ENCODE measurements at regions not wholly inside any gene's neighbourhood (a gene's known extent, or its start where the extent isn't known, plus 50 kb on each side); places are given as distances from the start of the nearest gene placed in this dataset.

DNA sequence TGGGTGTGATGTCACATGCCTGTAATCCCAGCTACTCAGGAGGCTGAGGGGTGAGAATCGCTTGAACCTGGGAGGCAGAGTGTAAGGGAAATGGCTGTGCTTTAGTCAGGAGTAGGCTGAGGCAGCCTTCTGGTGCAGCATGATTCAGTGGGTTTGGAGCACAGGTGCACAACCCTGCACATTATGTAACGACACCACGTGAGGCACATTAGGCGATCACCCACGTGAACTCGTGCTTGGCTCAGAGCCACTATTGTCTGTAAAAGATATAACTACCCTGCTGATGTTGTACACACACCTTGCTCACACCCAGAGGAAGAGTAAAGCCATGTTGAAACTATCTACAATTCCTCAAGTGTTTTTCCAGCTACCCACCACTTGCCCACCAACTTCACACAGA is 54.8 kb upstream of the ZC3H15 start (continued):
- TF ChIP-seq, protein P1, sequence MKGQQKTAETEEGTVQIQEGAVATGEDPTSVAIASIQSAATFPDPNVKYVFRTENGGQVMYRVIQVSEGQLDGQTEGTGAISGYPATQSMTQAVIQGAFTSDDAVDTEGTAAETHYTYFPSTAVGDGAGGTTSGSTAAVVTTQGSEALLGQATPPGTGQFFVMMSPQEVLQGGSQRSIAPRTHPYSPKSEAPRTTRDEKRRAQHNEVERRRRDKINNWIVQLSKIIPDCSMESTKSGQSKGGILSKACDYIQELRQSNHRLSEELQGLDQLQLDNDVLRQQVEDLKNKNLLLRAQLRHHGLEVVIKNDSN (CRISPR knock-in tag; IDR thresholded peaks at IDR 0.05): no peak
- TF ChIP-seq ELF4 (CRISPR knock-in tag; IDR thresholded peaks at IDR 0.05; ENCODE audit: low read depth): no peak
- TF ChIP-seq SOX15 (CRISPR knock-in tag; IDR thresholded peaks at IDR 0.05): no peak
- TF ChIP-seq, protein P2, sequence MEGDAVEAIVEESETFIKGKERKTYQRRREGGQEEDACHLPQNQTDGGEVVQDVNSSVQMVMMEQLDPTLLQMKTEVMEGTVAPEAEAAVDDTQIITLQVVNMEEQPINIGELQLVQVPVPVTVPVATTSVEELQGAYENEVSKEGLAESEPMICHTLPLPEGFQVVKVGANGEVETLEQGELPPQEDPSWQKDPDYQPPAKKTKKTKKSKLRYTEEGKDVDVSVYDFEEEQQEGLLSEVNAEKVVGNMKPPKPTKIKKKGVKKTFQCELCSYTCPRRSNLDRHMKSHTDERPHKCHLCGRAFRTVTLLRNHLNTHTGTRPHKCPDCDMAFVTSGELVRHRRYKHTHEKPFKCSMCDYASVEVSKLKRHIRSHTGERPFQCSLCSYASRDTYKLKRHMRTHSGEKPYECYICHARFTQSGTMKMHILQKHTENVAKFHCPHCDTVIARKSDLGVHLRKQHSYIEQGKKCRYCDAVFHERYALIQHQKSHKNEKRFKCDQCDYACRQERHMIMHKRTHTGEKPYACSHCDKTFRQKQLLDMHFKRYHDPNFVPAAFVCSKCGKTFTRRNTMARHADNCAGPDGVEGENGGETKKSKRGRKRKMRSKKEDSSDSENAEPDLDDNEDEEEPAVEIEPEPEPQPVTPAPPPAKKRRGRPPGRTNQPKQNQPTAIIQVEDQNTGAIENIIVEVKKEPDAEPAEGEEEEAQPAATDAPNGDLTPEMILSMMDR (IDR thresholded peaks at IDR 0.05): no peak
- no peak for TF ChIP-seq NFATC4 (CRISPR knock-in tag; IDR thresholded peaks at IDR 0.05)
- no peak for TF ChIP-seq NR1H2 (CRISPR knock-in tag; IDR thresholded peaks at IDR 0.05)
- no peak for TF ChIP-seq JUN (CRISPR knock-in tag; IDR thresholded peaks at IDR 0.05)

DNA sequence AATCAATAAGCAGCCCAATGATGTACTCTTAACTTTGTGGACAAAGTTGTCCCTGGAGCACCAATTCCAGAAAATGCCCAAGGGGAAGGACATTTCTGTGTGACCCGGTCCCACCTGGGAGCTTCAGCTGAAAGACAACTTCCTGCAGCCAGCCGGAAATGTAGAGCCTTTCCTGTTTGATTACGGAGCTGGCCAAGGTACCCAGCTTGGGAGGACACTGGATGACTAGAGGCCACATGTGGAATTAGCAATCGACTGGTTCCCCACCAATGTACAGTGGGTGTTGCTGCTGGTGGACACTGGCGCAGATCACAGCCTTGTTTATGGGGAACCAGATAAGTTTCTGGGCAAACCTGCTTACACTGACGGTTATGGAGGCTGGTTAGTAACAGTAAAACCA is 53.0 kb upstream of the ZC3H15 start:
- Mint-ChIP-seq H3K4me1 (0 out of 2 replicates have a peak, but pooled peaks cover 3% of the 10 kb centered on the region), H3K36me3 (peaks cover 19% of the 10 kb centered on the region), H3K27me3 (ENCODE audit: low read depth) (no peaks in the 10 kb centered on the region), H3K4me3 (no peak overlapping the region), H3K27ac (no peak overlapping the region), H3K9me3 (peaks cover 18% of the 10 kb centered on the region)
- ATAC-seq (peak; percentile 20; the same call in 1 of the 2 replicates), DNase-seq (ENCODE audit: low spot score) (no peak)
- POLR2A ChIA-PET: no interaction called here
- TF ChIP-seq PRRX2 (CRISPR knock-in tag; IDR thresholded peaks at IDR 0.05) (no peak), NR1H2 (CRISPR knock-in tag; IDR thresholded peaks at IDR 0.05) (no peak)
- CTCF ChIA-PET: interaction anchor here (0.6 kb wide), 1 partner anchor 348 kb away, joined by 3 read pairs; no protein-coding TSS in a partner anchor

DNA sequence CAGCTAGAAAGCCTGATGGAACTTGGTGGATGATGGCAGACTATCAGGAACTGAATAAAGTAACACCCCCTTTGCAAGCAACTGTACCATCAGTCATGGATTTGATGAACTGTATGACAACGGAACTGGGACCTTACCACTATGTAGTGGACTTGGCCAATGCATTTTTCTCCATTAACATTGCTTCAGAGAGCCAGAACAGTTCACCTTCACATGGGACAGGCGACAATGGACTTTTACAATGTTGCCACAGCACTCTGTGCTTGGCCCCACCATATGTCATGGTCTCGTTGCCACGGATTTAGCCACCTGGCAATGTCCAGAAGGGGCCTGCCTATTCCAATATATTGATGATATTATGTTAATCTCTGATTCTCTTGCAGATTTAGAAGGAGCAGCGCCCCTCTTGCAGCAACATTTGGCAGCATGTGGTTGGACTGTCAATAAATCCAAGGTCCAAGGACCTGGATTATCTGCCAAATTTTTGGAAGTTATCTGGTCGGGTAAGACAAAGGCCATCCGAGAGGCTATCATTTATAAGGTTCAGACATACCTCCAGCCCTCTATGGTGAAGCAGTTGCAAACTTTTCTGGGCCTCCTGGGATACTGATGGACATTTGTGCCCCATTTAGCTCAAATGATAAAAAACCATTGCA is 52.2 kb upstream of the ZC3H15 start:
- ChIA-PET CTCF (no interaction called here), POLR2A (interaction anchor here (0.8 kb wide), 1 partner anchor 155 kb away, joined by 3 read pairs; no protein-coding TSS in a partner anchor)
- ATAC-seq (no peak), DNase-seq (ENCODE audit: low spot score) (no peak)
- no peaks in the 10 kb centered on the region for H3K27me3 Mint-ChIP-seq (ENCODE audit: low read depth)
- peaks cover 26% of the 10 kb centered on the region for H3K36me3 Mint-ChIP-seq
- no peak overlapping the region for H3K4me3 Mint-ChIP-seq
- H3K9me3 Mint-ChIP-seq: peaks cover 27% of the 10 kb centered on the region
- H3K4me1 Mint-ChIP-seq: 0 out of 2 replicates have a peak, but pooled peaks cover 3% of the 10 kb centered on the region
- H3K27ac Mint-ChIP-seq: no peak overlapping the region
- no peak for TF ChIP-seq TP53 (CRISPR knock-in tag; IDR thresholded peaks at IDR 0.05)
- TF ChIP-seq NR1H2 (CRISPR knock-in tag; IDR thresholded peaks at IDR 0.05): no peak
- no peak for TF ChIP-seq TEAD1 (CRISPR knock-in tag; IDR thresholded peaks at IDR 0.05)
- TF ChIP-seq ZNF423 (CRISPR knock-in tag; IDR thresholded peaks at IDR 0.05): no peak
- TF ChIP-seq TEAD4 (CRISPR knock-in tag; IDR thresholded peaks at IDR 0.05): no peak
- TF ChIP-seq, protein P3, sequence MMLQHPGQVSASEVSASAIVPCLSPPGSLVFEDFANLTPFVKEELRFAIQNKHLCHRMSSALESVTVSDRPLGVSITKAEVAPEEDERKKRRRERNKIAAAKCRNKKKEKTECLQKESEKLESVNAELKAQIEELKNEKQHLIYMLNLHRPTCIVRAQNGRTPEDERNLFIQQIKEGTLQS (CRISPR knock-in tag; conservative IDR thresholded peaks at IDR 0.05): no peak
- no peak for TF ChIP-seq ELF4 (CRISPR knock-in tag; IDR thresholded peaks at IDR 0.05; ENCODE audit: low read depth)
- TF ChIP-seq, protein P4, sequence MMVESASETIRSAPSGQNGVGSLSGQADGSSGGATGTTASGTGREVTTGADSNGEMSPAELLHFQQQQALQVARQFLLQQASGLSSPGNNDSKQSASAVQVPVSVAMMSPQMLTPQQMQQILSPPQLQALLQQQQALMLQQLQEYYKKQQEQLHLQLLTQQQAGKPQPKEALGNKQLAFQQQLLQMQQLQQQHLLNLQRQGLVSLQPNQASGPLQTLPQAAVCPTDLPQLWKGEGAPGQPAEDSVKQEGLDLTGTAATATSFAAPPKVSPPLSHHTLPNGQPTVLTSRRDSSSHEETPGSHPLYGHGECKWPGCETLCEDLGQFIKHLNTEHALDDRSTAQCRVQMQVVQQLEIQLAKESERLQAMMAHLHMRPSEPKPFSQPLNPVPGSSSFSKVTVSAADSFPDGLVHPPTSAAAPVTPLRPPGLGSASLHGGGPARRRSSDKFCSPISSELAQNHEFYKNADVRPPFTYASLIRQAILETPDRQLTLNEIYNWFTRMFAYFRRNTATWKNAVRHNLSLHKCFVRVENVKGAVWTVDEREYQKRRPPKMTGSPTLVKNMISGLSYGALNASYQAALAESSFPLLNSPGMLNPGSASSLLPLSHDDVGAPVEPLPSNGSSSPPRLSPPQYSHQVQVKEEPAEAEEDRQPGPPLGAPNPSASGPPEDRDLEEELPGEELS (CRISPR knock-in tag; IDR thresholded peaks at IDR 0.05): no peak
- TF ChIP-seq, protein P5, sequence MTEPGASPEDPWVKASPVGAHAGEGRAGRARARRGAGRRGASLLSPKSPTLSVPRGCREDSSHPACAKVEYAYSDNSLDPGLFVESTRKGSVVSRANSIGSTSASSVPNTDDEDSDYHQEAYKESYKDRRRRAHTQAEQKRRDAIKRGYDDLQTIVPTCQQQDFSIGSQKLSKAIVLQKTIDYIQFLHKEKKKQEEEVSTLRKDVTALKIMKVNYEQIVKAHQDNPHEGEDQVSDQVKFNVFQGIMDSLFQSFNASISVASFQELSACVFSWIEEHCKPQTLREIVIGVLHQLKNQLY (CRISPR knock-in tag; IDR thresholded peaks at IDR 0.05): no peak
- TF ChIP-seq, protein P6, sequence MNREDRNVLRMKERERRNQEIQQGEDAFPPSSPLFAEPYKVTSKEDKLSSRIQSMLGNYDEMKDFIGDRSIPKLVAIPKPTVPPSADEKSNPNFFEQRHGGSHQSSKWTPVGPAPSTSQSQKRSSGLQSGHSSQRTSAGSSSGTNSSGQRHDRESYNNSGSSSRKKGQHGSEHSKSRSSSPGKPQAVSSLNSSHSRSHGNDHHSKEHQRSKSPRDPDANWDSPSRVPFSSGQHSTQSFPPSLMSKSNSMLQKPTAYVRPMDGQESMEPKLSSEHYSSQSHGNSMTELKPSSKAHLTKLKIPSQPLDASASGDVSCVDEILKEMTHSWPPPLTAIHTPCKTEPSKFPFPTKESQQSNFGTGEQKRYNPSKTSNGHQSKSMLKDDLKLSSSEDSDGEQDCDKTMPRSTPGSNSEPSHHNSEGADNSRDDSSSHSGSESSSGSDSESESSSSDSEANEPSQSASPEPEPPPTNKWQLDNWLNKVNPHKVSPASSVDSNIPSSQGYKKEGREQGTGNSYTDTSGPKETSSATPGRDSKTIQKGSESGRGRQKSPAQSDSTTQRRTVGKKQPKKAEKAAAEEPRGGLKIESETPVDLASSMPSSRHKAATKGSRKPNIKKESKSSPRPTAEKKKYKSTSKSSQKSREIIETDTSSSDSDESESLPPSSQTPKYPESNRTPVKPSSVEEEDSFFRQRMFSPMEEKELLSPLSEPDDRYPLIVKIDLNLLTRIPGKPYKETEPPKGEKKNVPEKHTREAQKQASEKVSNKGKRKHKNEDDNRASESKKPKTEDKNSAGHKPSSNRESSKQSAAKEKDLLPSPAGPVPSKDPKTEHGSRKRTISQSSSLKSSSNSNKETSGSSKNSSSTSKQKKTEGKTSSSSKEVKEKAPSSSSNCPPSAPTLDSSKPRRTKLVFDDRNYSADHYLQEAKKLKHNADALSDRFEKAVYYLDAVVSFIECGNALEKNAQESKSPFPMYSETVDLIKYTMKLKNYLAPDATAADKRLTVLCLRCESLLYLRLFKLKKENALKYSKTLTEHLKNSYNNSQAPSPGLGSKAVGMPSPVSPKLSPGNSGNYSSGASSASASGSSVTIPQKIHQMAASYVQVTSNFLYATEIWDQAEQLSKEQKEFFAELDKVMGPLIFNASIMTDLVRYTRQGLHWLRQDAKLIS (CRISPR knock-in tag; IDR thresholded peaks at IDR 0.05; ENCODE audit: borderline replicate concordance): no peak
- TF ChIP-seq, protein P7, sequence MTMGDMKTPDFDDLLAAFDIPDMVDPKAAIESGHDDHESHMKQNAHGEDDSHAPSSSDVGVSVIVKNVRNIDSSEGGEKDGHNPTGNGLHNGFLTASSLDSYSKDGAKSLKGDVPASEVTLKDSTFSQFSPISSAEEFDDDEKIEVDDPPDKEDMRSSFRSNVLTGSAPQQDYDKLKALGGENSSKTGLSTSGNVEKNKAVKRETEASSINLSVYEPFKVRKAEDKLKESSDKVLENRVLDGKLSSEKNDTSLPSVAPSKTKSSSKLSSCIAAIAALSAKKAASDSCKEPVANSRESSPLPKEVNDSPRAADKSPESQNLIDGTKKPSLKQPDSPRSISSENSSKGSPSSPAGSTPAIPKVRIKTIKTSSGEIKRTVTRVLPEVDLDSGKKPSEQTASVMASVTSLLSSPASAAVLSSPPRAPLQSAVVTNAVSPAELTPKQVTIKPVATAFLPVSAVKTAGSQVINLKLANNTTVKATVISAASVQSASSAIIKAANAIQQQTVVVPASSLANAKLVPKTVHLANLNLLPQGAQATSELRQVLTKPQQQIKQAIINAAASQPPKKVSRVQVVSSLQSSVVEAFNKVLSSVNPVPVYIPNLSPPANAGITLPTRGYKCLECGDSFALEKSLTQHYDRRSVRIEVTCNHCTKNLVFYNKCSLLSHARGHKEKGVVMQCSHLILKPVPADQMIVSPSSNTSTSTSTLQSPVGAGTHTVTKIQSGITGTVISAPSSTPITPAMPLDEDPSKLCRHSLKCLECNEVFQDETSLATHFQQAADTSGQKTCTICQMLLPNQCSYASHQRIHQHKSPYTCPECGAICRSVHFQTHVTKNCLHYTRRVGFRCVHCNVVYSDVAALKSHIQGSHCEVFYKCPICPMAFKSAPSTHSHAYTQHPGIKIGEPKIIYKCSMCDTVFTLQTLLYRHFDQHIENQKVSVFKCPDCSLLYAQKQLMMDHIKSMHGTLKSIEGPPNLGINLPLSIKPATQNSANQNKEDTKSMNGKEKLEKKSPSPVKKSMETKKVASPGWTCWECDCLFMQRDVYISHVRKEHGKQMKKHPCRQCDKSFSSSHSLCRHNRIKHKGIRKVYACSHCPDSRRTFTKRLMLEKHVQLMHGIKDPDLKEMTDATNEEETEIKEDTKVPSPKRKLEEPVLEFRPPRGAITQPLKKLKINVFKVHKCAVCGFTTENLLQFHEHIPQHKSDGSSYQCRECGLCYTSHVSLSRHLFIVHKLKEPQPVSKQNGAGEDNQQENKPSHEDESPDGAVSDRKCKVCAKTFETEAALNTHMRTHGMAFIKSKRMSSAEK (CRISPR knock-in tag; IDR thresholded peaks at IDR 0.05; ENCODE audit: borderline replicate concordance): no peak

Data from WTC11 (cell line).